CD14-positive monocyte (primary cell): ENCODE measurements at regions not wholly inside any gene's neighbourhood (a gene's known extent, or its start where the extent isn't known, plus 50 kb on each side); places are given as distances from the start of the nearest gene placed in this dataset.
"Not testable (repeated sequence)": the region's sequence is repeated elsewhere in the genome, so short reads cannot be mapped to it uniquely, and the experiment has no call there.

ENCODE experiments used
- DNase-seq, 3 donors: peaks; one replicate each; pipeline ENCODE4 v3.0.0-alpha.2; 2011 to 2022
- H2AFZ ChIP-seq: 2 replicates; pipeline ENCODE4 v1.6.0; 2012; ENCODE audit warnings: mild to moderate bottlenecking, low read depth, low read length, inconsistent platforms; ENCODE audit not compliant: insufficient read depth, poor library complexity, severe bottlenecking
- H3K27ac ChIP-seq, 2 donors: 1 replicate in 1 of 2; 2 replicates in 1 of 2; pipeline ENCODE4 v1.5.1; 2012 to 2013; ENCODE audit warnings: low read length in 2 of 2, control low read depth in 1 of 2, inconsistent platforms in 1 of 2, low read depth in 1 of 2, mild to moderate bottlenecking in 1 of 2
- H3K27me3 ChIP-seq, 2 donors: one replicate each; pipeline versions ENCODE4 v1.6.0 to v1.6.1; 2011 to 2013; ENCODE audit warnings: low read length in 2 of 2; ENCODE audit not compliant: control insufficient read depth in 2 of 2, insufficient read depth in 2 of 2
- H3K36me3 ChIP-seq, 2 donors: replicated peaks in 1 of 2; 1 replicate in 1 of 2; 2 replicates in 1 of 2; pipeline versions ENCODE4 v1.5.1 to v1.6.1; 2012 to 2013; ENCODE audit warnings: low read length in 2 of 2, control low read depth in 1 of 2, inconsistent platforms in 1 of 2, mild to moderate bottlenecking in 1 of 2; ENCODE audit not compliant: insufficient read depth in 2 of 2, control insufficient read depth in 1 of 2
- H3K4me1 ChIP-seq, 2 donors: 1 replicate in 1 of 2; 2 replicates in 1 of 2; pipeline versions ENCODE4 v1.5.1 to v1.6.1; 2012 to 2013; ENCODE audit warnings: low read length in 2 of 2, control low read depth in 1 of 2, inconsistent platforms in 1 of 2, mild to moderate bottlenecking in 1 of 2, moderate library complexity in 1 of 2; ENCODE audit not compliant: insufficient read depth in 2 of 2, control insufficient read depth in 1 of 2
- H3K4me2 ChIP-seq: replicated peaks from 2 replicates; pipeline ENCODE3; 2012; ENCODE audit warnings: low read length, moderate library complexity, mild to moderate bottlenecking; ENCODE audit not compliant: poor library complexity, severe bottlenecking; ENCODE audit errors: extremely low read depth
- H3K4me3 ChIP-seq, 3 experiments: fragments of 200-600 bp in 1 of 3; sonication (generic) in 1 of 3; replicated peaks in 1 of 3; 1 replicate in 2 of 3; 2 replicates in 1 of 3; pipeline ENCODE4 v1.5.1; 2011 to 2013; ENCODE audit warnings: low read length in 3 of 3, mild to moderate bottlenecking in 3 of 3, control low read depth in 2 of 3, low read depth in 2 of 3, inconsistent platforms in 1 of 3, moderate library complexity in 1 of 3
- H3K79me2 ChIP-seq: 2 replicates; pipeline ENCODE4 v1.6.0; 2012; ENCODE audit warnings: mild to moderate bottlenecking, control low read depth, inconsistent platforms, low read length, moderate library complexity; ENCODE audit not compliant: insufficient read depth
- H3K9ac ChIP-seq: 2 replicates; pipeline ENCODE4 v1.6.0; 2017; ENCODE audit warnings: low read length, mild to moderate bottlenecking; ENCODE audit not compliant: insufficient read depth, poor library complexity, severe bottlenecking
- H3K9me3 ChIP-seq, 2 donors: replicated peaks in 1 of 2; 1 replicate in 1 of 2; 2 replicates in 1 of 2; pipeline versions ENCODE4 v1.5.1 to v1.6.1; 2012 to 2013; ENCODE audit warnings: low read length in 2 of 2, control low read depth in 1 of 2; ENCODE audit not compliant: control insufficient read depth in 1 of 2, insufficient read depth in 1 of 2
- H4K20me1 ChIP-seq: 2 replicates; pipeline ENCODE4 v1.6.0; 2012; ENCODE audit warnings: mild to moderate bottlenecking, low read length, control low read depth, moderate library complexity; ENCODE audit not compliant: insufficient read depth
- H3K27ac Mint-ChIP-seq, 7 donors: one replicate each; pipeline ENCODE4 v1.8.0; 2020; ENCODE audit warnings: mild to moderate bottlenecking in 7 of 7, mixed read lengths in 7 of 7, moderate library complexity in 6 of 7, inconsistent platforms in 2 of 7
- H3K27me3 Mint-ChIP-seq, 3 donors: one replicate each; pipeline ENCODE4 v1.8.0; 2021 to 2022; ENCODE audit warnings: low read depth in 3 of 3, mild to moderate bottlenecking in 3 of 3, mixed read lengths in 3 of 3, moderate library complexity in 3 of 3, inconsistent platforms in 1 of 3
- H3K36me3 Mint-ChIP-seq, 2 donors: one replicate each; pipeline ENCODE4 v1.8.0; 2020; ENCODE audit warnings: mixed read lengths in 2 of 2, inconsistent platforms in 1 of 2, mild to moderate bottlenecking in 1 of 2
- H3K4me1 Mint-ChIP-seq: one replicate; pipeline ENCODE4 v1.8.0; 2020; ENCODE audit warnings: mild to moderate bottlenecking, mixed read lengths
- H3K4me3 Mint-ChIP-seq, 2 donors: one replicate each; pipeline ENCODE4 v1.8.0; 2020; ENCODE audit warnings: mild to moderate bottlenecking in 2 of 2, mixed read lengths in 2 of 2, moderate library complexity in 1 of 2
- H3K9me3 Mint-ChIP-seq, 7 donors: one replicate each; pipeline ENCODE4 v1.8.0; 2020 to 2022; ENCODE audit warnings: mixed read lengths in 7 of 7, mild to moderate bottlenecking in 6 of 7, moderate library complexity in 6 of 7, inconsistent platforms in 2 of 7
- WGBS: methylation state at CpG from one replicate; pipeline ENCODE4 v1.1.5; 2013; ENCODE audit warnings: missing lambda C conversion rate; ENCODE audit not compliant: insufficient coverage; 5-methylcytosine and 5-hydroxymethylcytosine counted together
- intact Hi-C, 2 donors: fragments of 100-400 bp; cut with micrococcal nuclease; formaldehyde crosslinking; loops; one replicate each; pipeline versions ENCODE4 v1.15.0 to v1.15.1; 2023
- TF ChIP-seq, protein P1 (sequence below): fragments of 200-600 bp; IDR thresholded peaks from one replicate; pipeline ENCODE4 v1.8.0; 2022; ENCODE audit warnings: antibody characterized with exemption, mild to moderate bottlenecking

DNA sequence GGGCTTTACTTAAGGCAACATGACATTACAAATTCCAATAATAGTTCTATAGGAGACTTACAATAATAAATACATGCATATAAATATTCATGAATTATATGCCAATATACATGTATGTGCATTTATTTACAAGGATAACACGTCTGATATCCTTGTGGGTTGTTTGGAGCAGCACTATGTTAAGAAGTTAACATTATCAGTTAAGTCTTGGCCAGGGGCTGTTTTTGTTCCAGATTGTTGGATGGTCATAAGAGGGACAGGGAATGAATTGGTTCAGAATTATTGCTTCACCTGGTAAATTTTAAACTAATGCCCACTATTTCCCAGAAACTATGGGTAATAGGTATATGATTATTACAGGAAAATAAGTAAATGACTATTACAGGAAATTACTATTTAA is 81.3 kb upstream of the MMS22L start:
- peaks cover 0 to 5% (median 4%) of the 10 kb centered on the region in 3 donors for H3K27me3 Mint-ChIP-seq
- H3K27ac Mint-ChIP-seq: no peak overlapping the region
- Histone ChIP-seq H3K4me2 (no peak overlapping the region), H3K9ac (no peak overlapping the region), H3K27me3 (no peaks in the 10 kb centered on the region), H3K36me3 (no peaks in the 10 kb centered on the region), H3K9me3 (no peaks in the 10 kb centered on the region), H3K79me2 (no peaks in the 10 kb centered on the region), H3K4me3 (no peak overlapping the region), H3K4me1 (no peaks in the 10 kb centered on the region), H4K20me1 (no peaks in the 10 kb centered on the region), H2AFZ (no peak overlapping the region), H3K27ac (no peak overlapping the region)
- H3K4me1 Mint-ChIP-seq: no peaks in the 10 kb centered on the region
- TF ChIP-seq, protein P1, sequence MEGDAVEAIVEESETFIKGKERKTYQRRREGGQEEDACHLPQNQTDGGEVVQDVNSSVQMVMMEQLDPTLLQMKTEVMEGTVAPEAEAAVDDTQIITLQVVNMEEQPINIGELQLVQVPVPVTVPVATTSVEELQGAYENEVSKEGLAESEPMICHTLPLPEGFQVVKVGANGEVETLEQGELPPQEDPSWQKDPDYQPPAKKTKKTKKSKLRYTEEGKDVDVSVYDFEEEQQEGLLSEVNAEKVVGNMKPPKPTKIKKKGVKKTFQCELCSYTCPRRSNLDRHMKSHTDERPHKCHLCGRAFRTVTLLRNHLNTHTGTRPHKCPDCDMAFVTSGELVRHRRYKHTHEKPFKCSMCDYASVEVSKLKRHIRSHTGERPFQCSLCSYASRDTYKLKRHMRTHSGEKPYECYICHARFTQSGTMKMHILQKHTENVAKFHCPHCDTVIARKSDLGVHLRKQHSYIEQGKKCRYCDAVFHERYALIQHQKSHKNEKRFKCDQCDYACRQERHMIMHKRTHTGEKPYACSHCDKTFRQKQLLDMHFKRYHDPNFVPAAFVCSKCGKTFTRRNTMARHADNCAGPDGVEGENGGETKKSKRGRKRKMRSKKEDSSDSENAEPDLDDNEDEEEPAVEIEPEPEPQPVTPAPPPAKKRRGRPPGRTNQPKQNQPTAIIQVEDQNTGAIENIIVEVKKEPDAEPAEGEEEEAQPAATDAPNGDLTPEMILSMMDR: no peak
- H3K9me3 Mint-ChIP-seq: peaks cover 0 to 2% (median 0%) of the 10 kb centered on the region in 7 donors
- DNase-seq: no peak
- H3K4me3 Mint-ChIP-seq: no peak overlapping the region
- H3K36me3 Mint-ChIP-seq: no peaks in the 10 kb centered on the region
- intact Hi-C loops: no loop called here
- WGBS: no CpG with 5 or more reads among the region's 1 CpG

DNA sequence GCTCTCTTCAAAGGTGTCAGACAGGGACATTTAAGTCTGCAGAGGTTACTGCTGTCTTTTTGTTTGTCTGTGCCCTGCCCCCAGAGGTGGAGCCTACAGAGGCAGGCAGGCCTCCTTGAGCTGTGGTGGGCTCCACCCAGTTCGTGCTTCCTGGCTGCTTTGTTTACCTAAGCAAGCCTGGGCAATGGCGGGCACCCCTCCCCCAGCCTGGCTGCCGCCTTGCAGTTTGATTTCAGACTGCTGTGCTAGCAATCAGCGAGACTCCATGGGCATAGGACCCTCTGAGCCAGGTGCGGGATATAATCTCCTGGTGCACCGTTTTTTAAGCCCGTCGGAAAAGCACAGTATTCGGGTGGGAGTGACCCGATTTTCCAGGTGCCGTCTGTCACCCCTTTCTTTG is 99.1 kb upstream of the MMS22L start:
- peaks cover 9 to 18% (median 14%) of the 10 kb centered on the region in 7 donors for H3K9me3 Mint-ChIP-seq
- not testable (repeated sequence) for H3K4me2 ChIP-seq

More for the DNA sequence above, 99.1 kb upstream of the MMS22L start:
- H3K9me3 ChIP-seq, H3K27ac Mint-ChIP-seq, H2AFZ ChIP-seq, intact Hi-C loops, H3K79me2 ChIP-seq, H3K36me3 Mint-ChIP-seq, H3K4me1 ChIP-seq, DNase-seq, H3K9ac ChIP-seq, H3K4me3 ChIP-seq, H4K20me1 ChIP-seq, H3K4me3 Mint-ChIP-seq, H3K36me3 ChIP-seq, H3K27me3 Mint-ChIP-seq, H3K27me3 ChIP-seq, H3K4me1 Mint-ChIP-seq, H3K27ac ChIP-seq: not testable (repeated sequence)
- 100% methylated on average over 3 of the region's 11 CpGs for WGBS
